Ishikawa (cell line): ENCODE measurements at regions not wholly inside any gene's neighbourhood (a gene's known extent, or its start where the extent isn't known, plus 50 kb on each side); places are given as distances from the start of the nearest gene placed in this dataset.

ENCODE experiments used
- CEBPB ChIP-seq: IDR thresholded peaks from 2 replicates; pipeline ENCODE4 v1.6.1; 2012
- CREB1 ChIP-seq: IDR thresholded peaks from 2 replicates; pipeline ENCODE4 v1.6.1; 2012; ENCODE audit warnings: low read depth
- EGR1 ChIP-seq: IDR thresholded peaks from 2 replicates; pipeline ENCODE4 v1.6.1; 2012
- EP300 ChIP-seq: IDR thresholded peaks from 2 replicates; pipeline ENCODE4 v1.6.1; 2012; ENCODE audit warnings: borderline replicate concordance
- FOXM1 ChIP-seq: IDR thresholded peaks from 2 replicates; pipeline ENCODE4 v1.6.1; 2012; ENCODE audit warnings: low read depth, borderline replicate concordance
- MAX ChIP-seq: IDR thresholded peaks from 2 replicates; pipeline ENCODE4 v1.6.1; 2012
- NFIC ChIP-seq: IDR thresholded peaks from 2 replicates; pipeline ENCODE4 v1.6.1; 2012
- RAD21 ChIP-seq: IDR thresholded peaks from 2 replicates; pipeline ENCODE4 v1.6.1; 2012; ENCODE audit warnings: low read depth
- REST ChIP-seq: IDR thresholded peaks from 2 replicates; pipeline ENCODE4 v1.6.1; 2012; ENCODE audit warnings: low read depth, mild to moderate bottlenecking
- TAF1 ChIP-seq: IDR thresholded peaks from 2 replicates; pipeline ENCODE4 v1.6.1; 2012; ENCODE audit warnings: low read depth, mild to moderate bottlenecking
- TCF12 ChIP-seq: IDR thresholded peaks from 2 replicates; pipeline ENCODE4 v1.6.1; 2012; ENCODE audit warnings: low read depth
- TEAD4 ChIP-seq: IDR thresholded peaks from 2 replicates; pipeline ENCODE4 v1.6.1; 2012
- USF1 ChIP-seq: IDR thresholded peaks from 2 replicates; pipeline ENCODE4 v1.6.1; 2012
- YY1 ChIP-seq: IDR thresholded peaks from 2 replicates; pipeline ENCODE4 v1.6.1; 2012; ENCODE audit warnings: low read depth
- ZBTB7A ChIP-seq: IDR thresholded peaks from 2 replicates; pipeline ENCODE4 v1.6.1; 2012; ENCODE audit warnings: low read depth

- TF ChIP-seq TEAD4 (no peak), REST (no peak), CEBPB (no peak), EGR1 (no peak), RAD21 (no peak), USF1 (no peak), YY1 (no peak), CREB1 (no peak), TCF12 (no peak), NFIC (no peak)
These were observed 729.0 kb upstream of the BRINP3 start for GRCh38 chr1:191206513-191207207.

DNA sequence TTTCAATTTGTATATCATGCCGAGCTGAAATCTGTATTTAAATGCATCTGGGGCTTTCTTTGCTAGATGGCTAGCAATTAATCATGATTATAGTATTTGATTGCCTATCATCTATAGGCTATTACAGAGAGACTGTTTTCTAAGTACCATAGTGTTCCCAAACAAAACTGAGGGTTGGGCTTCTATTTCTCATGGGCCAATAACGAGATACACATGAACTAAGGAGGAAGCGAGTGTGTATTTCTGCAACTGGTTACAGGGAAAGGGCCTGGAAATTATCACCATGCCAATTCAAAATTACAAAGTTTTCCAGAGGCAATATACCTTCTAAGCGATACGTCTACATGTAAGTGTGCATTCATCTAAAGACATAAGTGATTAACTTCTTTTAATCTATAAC lies 744.5 kb upstream of the BRINP3 start:
- no peak for TF ChIP-seq NFIC
- TF ChIP-seq CREB1, result no peak
- TF ChIP-seq REST, result no peak
- no peak for TF ChIP-seq TAF1
- no peak for TF ChIP-seq ZBTB7A
- TF ChIP-seq FOXM1, result no peak
- TF ChIP-seq CEBPB, result no peak

DNA sequence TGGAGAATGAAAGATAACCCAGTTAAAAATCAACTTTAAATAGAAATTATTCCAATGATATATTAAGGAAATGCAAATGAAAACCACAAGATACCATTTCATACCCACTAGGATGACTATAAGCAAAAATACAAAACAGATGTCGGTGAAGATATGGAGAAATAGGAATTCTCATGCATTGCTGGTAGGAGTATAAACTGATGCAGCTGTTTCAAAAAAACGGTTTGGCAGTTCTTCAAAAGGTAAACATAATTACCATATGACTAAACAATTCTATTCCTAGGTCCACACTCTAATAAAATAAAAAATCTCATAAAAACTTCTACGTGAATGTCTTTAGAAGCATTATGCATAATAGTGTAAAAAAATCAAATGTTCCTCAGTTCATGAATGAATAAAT lies 763.3 kb upstream of the BRINP3 start:
- TF ChIP-seq CREB1, result no peak
- TF ChIP-seq REST, result no peak
- TF ChIP-seq FOXM1, result no peak

DNA sequence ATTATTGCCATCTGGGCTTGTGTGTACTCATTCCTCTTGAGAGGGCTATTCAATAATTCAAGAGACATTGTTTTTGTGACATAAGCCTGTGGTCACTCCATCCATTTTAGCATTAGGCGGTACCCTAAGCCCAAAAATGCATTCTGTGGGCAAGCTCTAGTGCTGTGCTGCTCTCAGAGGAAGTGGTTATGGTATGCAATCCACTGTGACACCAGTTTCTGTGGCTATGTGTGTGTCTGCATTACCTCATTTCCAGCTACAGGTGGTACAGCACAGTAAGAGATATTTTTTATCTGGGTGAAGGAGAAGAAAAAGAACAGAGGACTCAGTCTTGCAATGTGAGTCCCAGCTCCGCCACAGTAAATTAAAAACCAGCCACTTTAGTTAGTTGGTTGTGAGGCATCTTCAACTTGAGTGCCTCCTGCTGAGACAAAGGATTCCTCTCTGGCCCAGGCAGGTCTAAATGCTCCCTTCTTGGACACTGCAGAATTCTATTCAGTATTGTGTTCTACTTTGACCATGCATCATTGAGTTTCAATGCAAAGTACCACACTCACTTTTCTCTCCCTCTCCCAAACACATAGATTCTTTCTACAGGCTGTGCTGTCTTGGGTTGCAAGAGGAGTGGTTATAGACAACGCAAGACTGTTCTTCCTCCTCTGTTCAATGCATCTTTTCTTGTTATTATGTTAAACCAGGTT lies 777.8 kb upstream of the BRINP3 start:
- TF ChIP-seq TEAD4 (no peak), CREB1 (no peak)

DNA sequence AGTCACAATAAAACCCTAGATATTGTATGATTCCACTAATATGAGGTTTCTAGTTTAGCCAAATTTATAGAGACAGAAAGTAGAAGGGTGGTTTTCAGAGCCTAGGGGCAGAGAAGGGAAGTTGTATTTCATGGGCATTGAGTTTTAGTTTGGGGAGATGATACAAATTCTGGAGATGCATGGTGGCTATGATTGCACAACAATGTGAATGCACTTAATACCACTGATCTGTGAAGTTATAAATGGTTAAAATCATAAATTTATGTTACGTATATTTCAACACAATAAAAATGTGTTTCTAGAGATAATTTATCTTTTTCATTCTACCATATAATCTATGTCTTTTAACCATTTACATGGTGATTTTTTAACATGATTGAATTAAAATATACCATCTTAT lies 779.3 kb upstream of the BRINP3 start:
- no peak for TF ChIP-seq NFIC
- TF ChIP-seq FOXM1, result no peak
- TF ChIP-seq TAF1, result no peak
- no peak for TF ChIP-seq CEBPB
- TF ChIP-seq YY1, result no peak
- TF ChIP-seq USF1, result no peak
- no peak for TF ChIP-seq REST
- no peak for TF ChIP-seq RAD21
- TF ChIP-seq TEAD4, result no peak
- no peak for TF ChIP-seq TCF12
- TF ChIP-seq CREB1, result no peak
- TF ChIP-seq MAX, result no peak
- TF ChIP-seq EGR1, result no peak
- TF ChIP-seq ZBTB7A, result no peak
- no peak for TF ChIP-seq EP300
